ENCODE measurements at regions not wholly inside any gene's neighbourhood (a gene's known extent, or its start where the extent isn't known, plus 50 kb on each side); places are given as distances from the start of the nearest gene placed in this dataset.

DNA sequence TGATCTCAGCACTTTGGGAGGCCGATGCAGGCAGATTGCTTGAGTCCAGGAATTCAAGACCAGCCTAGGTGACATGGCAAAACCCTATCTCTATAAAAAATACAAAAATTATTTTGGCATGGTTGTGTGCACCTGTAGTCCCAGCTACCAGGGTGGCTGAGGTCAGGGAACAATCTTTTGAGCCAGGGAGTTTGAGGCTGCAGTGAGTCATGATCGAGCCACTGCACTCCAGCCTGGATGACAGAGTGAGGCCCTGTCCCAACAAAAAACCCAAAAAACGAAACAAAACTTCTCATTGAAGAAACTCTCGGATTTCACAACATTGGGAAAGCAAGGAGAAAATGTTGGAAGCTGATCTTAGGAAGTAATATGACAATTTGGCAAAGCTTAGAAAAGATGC, 317.3 kb upstream of the MGAT5 start:
- DNase-seq (ENCODE audit: extremely low read depth in 1 of 2, low read depth in 1 of 2): no peak

DNA sequence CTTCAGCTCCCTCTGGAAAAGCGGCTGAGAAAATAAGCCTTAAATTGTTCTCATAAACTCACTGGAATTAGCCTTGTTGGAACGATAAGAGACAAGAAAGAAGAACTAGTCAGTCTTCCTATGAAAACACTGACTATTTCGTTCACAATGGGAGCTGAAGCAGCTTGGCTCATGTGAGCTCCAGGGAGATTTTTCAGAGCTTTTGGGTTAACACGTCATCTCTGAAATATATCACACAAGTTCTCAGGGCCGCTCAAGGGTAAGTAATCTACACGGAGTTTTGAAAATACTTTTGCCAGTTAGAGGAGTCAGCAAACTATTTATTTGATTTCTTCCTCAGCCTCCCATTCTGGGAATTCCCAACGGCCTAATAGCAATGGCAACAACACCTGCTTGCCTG, 316.2 kb upstream of the MGAT5 start:
- no peak for DNase-seq (ENCODE audit: extremely low read depth in 1 of 2, low read depth in 1 of 2)

DNA sequence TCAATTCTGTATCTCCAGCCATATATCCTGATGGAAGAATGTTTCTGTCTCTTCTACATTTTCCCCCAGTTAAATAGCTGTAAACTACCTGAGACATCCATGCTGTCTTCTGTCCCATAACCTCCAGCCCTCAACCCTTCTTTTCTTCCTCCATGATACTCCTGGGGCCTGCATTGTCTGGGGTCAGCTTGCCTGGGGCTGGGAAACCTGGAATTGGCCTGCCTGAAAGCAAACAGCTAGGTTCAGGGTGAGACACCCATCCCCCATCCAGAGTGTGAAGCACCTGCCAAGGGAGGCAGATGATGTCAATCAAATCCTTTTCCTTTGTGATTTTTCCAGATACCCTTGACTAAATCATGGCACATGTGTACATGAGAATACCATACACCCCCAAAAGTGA, 313.7 kb upstream of the MGAT5 start:
- no peak for DNase-seq (ENCODE audit: extremely low read depth in 1 of 2, low read depth in 1 of 2)

DNA sequence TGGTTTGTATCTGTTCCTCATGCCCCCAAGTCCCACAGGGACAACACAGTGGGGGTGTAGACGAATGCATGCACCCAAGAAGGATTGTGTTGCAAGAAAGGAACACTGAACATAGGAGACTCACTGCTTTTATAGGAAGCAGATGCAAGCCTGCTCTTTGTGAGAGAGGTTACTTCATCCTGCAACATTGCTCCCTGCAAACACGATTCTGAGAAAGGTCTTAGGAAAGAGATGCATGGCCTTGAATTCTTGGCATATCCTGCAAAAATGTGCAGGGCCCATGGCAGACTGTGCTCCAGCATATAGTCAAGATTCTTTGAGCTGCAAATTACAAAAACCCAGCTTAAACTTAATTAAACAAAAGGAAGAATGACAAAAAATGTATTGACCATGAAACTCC, 312.2 kb upstream of the MGAT5 start:
- DNase-seq (ENCODE audit: extremely low read depth in 1 of 2, low read depth in 1 of 2): no peak

DNA sequence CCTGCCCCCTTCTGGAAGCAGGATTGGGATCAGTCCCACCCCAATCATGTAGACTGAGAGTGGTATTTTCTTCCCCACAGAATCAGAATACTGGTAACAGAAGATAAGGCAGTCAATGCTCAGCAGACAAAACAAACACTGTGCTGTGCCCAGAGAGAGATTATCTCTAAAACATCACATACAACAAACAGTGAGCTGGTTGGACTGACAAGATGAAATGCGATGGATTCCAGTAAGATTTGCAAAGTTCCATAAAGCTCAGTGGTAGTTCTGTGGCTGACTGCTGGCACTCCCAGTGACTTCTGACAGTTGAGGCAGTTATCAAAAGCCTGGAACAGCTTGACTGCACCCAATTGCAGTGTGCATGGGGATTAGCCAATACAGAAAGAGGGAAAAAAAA, 311.5 kb upstream of the MGAT5 start:
- no peak for DNase-seq (ENCODE audit: extremely low read depth in 1 of 2, low read depth in 1 of 2)

DNA sequence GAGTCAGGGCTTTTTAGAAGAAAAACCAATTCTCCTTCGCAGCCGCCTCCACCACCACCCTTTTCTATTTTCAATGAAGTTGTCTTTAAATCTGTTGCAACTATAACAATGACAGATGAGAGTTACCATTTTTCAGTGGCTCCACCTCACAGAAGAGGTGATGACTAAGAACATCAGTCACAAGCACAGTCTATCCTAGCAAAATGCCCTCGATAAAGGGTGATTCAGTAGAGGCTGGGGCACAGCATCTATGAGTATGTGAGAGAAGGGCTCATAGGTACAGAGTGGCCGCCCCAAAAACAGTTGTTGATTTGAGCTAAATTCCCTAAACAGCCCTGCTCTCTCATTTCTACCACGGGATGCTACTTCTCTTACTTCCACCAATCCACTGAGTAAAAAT, 310.8 kb upstream of the MGAT5 start:
- DNase-seq (ENCODE audit: extremely low read depth in 1 of 2, low read depth in 1 of 2): no peak

DNA sequence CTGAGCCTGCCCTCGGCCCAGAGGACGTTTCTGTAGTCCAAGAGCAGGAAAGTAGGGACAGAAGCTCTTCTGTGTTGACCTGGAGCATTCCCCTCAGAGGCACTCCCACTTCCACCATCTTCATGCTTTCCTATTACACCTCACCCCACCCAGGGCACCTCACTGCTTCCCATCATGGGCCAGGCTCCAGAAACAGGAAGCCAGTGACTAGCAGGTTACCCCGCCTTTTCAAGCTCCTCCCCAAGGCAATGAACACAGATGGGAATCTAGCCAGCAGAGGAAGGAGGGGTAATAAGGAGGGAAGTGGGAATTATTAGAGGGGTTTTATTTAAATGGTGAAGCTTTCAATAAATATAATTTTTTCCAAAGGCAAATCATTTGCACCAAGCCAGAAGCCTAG, 308.8 kb upstream of the MGAT5 start:
- DNase-seq (ENCODE audit: extremely low read depth in 1 of 2, low read depth in 1 of 2): no peak

DNA sequence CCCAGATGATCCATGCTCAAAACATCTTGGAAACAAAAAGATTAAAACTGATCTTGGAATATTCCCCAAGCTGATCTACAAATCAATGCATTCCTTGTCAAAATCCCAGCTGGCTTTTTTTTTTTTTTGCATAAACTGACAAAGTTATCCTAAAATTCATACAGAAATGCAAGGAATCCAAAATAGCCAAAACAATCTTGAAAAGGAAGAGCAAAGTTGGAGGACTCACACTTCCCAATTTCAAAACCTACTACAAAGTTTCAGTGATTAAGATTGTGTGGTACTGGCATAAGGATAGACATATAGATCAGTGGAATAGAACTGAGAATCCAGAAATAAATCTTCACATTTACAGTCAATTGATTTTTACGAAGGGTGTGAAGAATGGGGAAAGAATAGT, 306.8 kb upstream of the MGAT5 start:
- no peak for DNase-seq (ENCODE audit: extremely low read depth in 1 of 2, low read depth in 1 of 2)

DNA sequence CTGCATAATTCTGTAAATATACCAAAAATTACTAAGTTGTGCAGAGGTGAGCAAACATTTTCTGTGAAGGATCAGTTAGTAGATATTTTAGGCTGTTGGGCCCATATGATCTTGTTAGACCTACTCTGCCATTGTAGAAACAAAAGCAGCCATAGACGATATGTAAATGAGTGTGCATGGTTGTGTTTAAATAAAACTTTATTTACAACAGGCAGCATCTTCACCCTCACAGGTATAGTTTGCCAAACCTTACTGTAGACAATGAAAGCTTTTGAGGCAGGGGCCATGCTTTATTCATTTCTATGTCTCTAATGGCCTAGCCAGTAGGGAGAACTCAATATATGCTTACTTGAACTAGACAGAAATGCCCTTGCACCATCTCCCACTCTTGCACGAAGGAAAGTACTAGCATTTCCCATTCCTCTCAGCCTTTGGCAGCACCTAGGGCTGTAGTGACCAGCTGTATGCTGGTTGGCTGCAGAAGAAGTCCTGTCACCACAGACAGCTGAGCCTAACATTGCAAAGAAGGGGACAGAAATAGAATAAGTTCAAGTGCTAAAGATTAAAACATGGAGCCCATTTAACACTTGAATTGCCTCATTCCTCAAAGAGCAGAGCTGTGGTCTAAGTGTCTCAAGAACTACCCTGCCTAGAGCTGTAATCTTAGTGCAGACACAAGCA, 305.1 kb upstream of the MGAT5 start:
- no peak for DNase-seq (ENCODE audit: extremely low read depth in 1 of 2, low read depth in 1 of 2)

DNA sequence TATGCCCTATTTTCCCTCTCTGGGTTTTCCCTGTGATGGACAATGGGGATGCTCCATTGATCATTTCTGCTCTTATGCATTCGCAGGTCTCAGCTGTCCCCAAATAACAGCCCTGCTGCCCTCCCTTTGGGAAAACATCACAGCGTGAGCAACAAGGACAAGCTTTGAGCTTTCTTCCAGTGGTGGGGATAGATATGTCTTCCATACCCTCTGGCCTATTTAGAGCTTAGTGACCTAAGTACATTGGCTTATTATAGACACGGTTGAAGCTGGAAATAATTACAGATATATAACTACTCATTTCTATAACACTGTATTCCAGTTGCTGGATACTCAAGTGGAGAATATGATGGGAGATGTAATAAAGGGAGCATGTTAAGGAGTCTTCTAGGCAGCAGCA, 304.3 kb upstream of the MGAT5 start:
- no peak for DNase-seq (ENCODE audit: extremely low read depth in 1 of 2, low read depth in 1 of 2)

DNA sequence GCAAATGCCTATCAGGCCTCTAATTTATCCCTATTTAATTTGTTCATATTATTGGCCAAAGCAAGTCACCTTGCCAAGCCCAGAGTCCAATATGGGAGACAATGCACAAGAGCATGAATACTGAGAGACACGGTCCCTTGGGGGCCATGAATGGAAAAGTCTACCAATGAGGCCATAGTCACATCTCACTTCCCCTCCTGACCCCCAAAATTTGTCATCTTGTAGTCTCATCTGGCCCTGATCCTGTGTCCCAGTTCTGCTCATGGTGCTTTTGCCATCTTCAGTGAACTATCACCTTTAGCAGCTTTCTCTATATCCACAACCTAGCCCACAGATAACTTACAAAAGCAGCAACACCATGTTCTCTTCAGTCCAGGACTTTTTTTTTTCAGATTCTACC, 302.7 kb upstream of the MGAT5 start:
- no peak for DNase-seq (ENCODE audit: extremely low read depth in 1 of 2, low read depth in 1 of 2)

DNA sequence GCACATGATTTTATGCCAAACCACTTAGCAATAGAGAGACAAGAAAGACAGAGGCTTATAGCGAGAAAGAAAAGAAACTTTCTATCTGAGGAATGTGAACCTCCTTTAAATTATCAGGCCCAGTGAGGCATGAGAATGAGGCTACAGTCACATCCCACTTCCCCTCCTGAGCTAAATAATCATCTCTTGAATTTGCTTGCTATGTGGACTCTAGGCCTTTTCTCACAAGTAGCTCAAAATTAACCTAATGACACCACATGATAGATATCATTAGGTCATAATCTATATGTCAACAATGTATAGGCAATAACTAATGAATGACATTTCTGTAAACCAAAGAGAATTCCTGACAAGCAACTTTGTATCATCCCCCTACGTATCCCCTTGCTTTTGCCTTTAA, 301.5 kb upstream of the MGAT5 start:
- no peak for DNase-seq (ENCODE audit: extremely low read depth in 1 of 2, low read depth in 1 of 2)

DNA sequence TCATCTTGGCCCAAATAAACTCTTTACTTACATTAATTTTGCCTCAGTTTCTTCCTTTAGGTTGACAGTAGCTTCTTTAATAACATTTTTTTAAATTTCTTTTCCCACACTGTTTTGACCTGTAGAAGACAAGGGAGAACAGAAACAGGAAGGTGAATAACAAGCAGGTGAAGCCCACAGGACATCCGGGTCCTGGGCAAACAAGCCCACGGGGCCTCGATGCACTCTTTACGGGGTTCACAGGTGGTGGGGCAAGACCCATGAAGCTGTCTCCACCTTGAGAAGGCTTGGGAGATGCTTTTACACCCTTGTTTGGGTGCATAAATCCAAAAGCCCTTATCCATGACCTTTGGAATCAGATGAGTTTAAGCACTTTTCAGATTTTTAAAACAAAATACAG, 301.0 kb upstream of the MGAT5 start:
- DNase-seq (ENCODE audit: extremely low read depth in 1 of 2, low read depth in 1 of 2): no peak

DNA sequence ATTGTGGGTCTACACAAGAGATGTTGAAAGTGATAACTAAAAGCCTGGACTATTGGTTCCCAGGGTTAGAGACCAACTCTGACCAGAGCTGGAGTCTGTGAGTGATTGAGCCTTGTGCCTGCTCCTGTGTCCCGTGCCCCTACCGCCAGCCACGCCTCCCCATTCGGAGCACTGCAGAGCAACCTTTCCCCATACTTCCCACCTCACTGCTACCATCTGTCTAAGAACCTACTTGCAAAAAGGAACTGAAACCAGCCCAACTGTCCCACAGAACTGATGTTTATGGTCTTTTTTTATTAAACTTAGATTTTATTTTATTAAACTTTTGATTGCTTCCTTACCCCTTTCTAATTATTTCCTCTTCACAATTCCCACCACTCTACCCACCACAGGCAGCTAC, 300.3 kb upstream of the MGAT5 start:
- no peak for DNase-seq (ENCODE audit: extremely low read depth in 1 of 2, low read depth in 1 of 2)

DNA sequence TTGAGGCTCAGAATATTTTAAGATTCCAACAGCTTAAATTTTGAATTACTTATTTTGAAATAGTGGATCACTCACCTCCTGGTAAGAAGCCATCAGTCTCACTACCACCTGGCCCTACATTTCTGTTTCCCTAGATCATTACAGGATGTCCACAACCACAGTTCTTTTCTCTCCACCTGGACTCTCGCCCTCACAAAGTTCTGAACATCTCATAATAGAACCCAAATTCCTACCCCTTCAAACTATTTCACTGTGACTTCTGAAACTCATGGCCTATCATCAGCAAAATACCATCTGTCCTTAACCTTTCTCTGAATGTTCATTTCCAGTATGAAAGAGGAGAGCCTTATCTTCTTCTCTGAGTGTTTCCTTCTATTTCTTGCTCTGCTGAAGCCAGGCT, 299.2 kb upstream of the MGAT5 start:
- no peak for DNase-seq (ENCODE audit: extremely low read depth in 1 of 2, low read depth in 1 of 2)

DNA sequence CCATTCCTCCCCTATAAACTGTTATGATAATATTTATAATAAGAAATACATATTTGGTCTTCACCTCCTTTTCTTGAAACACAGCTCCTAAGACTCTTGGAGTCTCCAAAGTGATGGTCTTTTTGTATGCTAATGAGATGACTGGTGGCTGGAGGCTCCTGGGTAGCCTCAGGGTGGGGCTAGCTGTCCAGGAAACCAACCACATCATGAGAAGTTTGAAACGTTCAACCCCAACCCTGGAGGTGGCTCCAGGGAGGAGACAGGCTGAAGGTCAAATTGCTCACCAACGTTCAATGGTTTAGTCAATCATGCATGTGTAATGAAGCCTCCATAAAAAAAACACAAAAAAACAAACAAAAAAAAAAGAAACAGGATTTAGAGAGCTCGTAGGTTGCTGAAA, 298.7 kb upstream of the MGAT5 start:
- DNase-seq (ENCODE audit: extremely low read depth in 1 of 2, low read depth in 1 of 2): no peak

DNA sequence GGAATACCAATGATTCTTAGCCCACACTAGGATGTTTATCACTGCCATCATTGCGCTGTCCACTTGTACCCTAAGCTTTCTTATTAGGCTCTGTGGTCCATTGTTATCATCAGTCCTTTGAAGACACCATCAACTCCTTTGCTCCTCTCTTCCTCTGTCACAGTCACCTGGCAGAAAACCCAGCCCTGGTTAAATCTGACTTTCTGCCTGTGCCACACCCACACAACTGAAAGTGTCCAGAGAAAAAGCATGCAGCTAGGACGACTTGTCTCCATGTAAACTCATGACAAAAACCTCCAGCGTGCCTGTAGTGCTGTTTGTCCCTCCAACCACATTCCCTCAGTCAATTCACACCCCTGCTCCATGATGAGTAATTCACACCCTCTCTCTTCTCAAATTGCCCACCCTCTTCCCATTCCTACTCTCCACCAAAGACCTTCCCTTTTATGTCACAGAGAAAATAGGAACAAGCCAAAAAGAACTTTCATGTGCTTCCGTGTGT, 297.4 kb upstream of the MGAT5 start:
- no peak for DNase-seq (ENCODE audit: extremely low read depth in 1 of 2, low read depth in 1 of 2)

DNA sequence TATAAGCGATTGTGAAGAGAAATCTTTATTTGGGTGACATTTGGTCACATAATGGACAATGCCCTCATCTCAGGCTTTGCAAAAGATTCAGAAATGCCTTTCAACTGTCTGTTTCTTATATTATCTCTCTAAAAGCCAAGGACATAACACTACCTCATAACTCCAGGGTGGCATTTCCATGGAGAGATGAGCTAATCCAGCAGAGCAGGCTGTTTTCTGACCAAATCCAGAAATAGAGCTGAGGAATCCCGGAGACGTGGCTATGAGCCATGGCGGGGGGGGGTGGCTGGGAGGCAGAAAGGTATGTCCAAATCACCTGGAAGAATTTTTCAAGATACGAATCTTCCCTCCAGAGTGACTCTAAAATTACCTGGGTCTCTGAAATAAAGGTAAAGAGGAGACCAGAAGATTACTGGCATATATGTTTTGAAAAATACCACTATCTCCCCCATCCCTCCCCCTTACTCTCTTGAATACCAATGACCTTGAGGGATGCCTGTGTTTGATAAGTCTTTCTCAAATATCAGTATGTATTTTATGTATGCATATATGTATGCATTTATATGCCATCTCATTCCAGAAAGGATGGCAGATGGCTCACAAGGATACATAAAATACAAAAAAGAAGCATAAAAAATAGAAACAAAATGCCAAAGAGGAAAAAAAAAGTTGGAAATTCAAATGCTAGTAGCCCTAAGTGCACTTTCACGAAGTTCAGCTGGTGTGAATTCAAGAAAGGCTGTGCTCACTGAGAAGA, 296.0 kb upstream of the MGAT5 start:
- DNase-seq (ENCODE audit: extremely low read depth in 1 of 2, low read depth in 1 of 2): no peak

DNA sequence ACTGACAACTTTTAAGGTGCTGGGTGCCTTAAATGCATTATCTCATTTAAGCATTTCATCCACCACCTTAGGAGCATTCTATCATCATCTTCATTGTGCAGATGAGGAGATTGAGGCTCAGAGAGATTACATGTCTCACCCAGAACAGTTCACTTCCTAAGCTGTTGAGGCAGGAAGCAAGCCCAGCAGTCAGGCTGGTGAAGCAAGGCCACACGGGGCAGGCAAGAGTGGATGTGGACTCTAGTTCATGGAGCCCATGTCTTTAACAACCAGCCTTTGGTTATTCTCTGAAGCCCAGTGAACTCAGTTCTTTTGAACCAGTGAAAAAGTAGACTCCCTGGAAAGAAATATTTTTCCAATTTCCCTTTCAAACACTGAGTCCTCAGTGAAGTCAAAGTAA, 294.8 kb upstream of the MGAT5 start:
- no peak for DNase-seq (ENCODE audit: extremely low read depth in 1 of 2, low read depth in 1 of 2)

DNA sequence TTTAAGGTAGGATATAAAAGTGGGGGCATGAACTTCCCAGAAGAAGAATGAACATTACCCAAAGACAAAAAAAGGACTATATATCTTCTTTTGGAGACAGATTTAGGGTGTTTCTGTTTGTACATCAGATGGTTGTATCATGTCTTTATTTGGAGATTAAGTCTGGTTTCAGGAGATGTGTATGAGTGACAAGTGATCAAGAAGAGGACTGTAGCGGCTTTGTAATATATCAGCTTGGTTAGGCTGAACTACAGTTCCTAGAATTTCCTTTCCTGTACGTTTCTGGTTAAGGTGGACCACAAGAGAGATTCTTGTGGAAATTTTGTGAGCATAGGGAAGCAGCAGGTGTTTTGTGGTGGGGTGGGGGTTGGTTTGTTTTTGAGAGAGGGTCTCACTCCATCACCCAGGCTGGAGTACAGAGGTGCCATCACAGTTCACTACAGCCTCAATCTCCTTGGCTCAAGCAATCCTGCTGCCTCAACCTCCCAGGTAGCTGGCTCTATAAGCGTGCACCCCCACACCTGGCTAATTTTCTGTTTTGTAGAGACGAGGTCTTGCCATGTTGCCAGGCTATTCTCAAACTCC, 287.1 kb upstream of the MGAT5 start:
- DNase-seq (ENCODE audit: extremely low read depth in 1 of 2, low read depth in 1 of 2): no peak

DNA sequence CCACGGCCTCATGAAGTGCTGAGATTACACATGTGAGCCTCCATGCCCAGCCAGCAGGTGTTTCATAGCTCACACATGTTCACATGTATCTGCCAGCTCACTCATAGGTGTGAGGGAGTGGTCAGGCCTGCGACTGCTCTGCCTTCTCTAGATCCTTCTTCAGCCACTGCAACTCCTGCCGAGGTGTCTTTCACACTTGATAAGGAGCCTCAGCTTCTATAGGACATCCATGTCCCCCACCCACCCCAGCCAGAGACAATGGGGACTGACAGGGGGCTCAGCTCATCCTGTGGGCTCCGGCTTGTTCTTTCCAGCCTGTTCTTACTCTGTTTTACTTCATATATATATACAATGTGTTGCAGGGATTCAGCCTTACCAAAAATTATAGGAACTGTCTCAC, 286.5 kb upstream of the MGAT5 start:
- DNase-seq (ENCODE audit: extremely low read depth in 1 of 2, low read depth in 1 of 2): no peak

DNA sequence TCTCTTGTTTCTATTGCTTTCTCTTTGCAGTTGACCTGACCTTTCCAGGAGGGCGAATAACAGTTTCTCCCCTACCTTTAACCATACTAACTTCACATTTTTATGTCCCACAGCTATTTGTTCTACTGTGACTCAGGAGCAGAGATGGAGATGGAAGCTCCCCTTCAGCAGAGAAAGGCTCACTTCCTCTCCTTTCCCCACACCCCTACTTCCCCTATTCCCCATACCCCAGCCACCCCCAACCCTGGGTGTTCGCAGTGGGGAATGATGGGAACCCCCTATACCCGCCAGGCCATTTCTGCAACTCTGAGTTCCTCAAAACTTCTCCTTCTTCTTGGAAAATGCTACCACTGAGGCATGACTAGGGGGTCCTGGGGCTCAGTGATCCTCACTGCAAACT, 285.4 kb upstream of the MGAT5 start:
- DNase-seq (ENCODE audit: extremely low read depth in 1 of 2, low read depth in 1 of 2): no peak
